HL-60 (cell line): ENCODE measurements at regions not wholly inside any gene's neighbourhood (a gene's known extent, or its start where the extent isn't known, plus 50 kb on each side); places are given as distances from the start of the nearest gene placed in this dataset.

Source experiments
- DNase-seq, 2 experiments: peaks; one replicate each; pipeline ENCODE4 v3.0.0-alpha.2; 2010 to 2020; ENCODE audit warnings: low read depth in 1 of 2, low spot score in 1 of 2
- H3K27ac ChIP-seq: fragments of 250-450 bp; sonication (Bioruptor Pico); replicated peaks from 2 replicates; pipeline ENCODE4 v1.5.1; 2020; ENCODE audit warnings: mild to moderate bottlenecking, moderate library complexity
- H3K27me3 ChIP-seq: fragments of 250-450 bp; sonication (Bioruptor Pico); 2 replicates; pipeline ENCODE4 v1.5.1; 2021; ENCODE audit warnings: mild to moderate bottlenecking, moderate library complexity; ENCODE audit not compliant: insufficient read depth, poor library complexity, severe bottlenecking
- H3K4me3 ChIP-seq: replicated peaks from 2 replicates; pipeline ENCODE4 v1.5.1; 2011; ENCODE audit warnings: mild to moderate bottlenecking, control low read depth, low read length; ENCODE audit not compliant: insufficient read depth
- GABPA ChIP-seq: IDR thresholded peaks from 2 replicates; pipeline ENCODE4 v1.6.1; 2012; ENCODE audit warnings: low read depth
- POLR2AphosphoS5 ChIP-seq: IDR thresholded peaks from 2 replicates; pipeline ENCODE4 v1.6.1; 2012; ENCODE audit warnings: low read depth
- SPI1 ChIP-seq: IDR thresholded peaks from 2 replicates; pipeline ENCODE4 v1.6.1; 2012; ENCODE audit warnings: low read depth, mild to moderate bottlenecking, borderline replicate concordance
- TF ChIP-seq, protein P1 (sequence below): IDR thresholded peaks from one replicate; pipeline ENCODE4 v1.5.1; 2011; ENCODE audit warnings: low read length, control low read depth, inconsistent platforms; ENCODE audit not compliant: insufficient read depth
- TF ChIP-seq, protein P2 (sequence below): IDR thresholded peaks from 2 replicates; pipeline ENCODE4 v1.6.1; 2012; ENCODE audit warnings: low read depth; ENCODE audit not compliant: insufficient replicate concordance

DNA sequence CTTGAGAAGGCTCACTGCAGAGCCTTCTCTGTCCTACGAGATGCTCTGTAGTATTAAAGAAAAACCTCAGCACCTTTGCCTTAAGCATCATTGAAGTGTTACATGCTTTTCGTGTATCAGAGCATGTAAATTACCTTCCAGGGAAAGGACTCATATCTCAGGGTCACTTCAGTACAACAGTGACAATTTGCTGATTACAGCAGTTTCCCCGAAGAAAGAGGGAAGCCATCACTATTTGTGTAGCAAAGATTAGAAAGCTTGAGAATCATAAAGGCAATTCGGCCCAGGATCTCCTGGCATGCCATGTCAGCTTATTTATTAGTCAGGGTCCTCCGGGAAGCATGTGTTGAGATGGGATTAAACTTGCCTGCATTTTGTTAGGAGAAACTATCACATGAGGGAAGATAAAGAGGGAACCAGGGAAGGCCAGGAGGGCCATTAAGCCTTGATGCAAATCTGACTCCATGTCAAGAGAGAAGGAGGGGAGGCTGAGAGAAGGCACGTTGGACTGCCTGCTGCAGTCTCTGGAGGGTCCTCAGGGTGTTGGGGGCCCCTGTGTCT is 55.2 kb upstream of the KCNJ6 start:
- Histone ChIP-seq H3K27ac (no peak overlapping the region), H3K4me3 (no peak overlapping the region), H3K27me3 (peaks cover 2% of the 10 kb centered on the region)
- TF ChIP-seq, protein P1, sequence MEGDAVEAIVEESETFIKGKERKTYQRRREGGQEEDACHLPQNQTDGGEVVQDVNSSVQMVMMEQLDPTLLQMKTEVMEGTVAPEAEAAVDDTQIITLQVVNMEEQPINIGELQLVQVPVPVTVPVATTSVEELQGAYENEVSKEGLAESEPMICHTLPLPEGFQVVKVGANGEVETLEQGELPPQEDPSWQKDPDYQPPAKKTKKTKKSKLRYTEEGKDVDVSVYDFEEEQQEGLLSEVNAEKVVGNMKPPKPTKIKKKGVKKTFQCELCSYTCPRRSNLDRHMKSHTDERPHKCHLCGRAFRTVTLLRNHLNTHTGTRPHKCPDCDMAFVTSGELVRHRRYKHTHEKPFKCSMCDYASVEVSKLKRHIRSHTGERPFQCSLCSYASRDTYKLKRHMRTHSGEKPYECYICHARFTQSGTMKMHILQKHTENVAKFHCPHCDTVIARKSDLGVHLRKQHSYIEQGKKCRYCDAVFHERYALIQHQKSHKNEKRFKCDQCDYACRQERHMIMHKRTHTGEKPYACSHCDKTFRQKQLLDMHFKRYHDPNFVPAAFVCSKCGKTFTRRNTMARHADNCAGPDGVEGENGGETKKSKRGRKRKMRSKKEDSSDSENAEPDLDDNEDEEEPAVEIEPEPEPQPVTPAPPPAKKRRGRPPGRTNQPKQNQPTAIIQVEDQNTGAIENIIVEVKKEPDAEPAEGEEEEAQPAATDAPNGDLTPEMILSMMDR: no peak
- TF ChIP-seq POLR2AphosphoS5 (no peak), GABPA (no peak), SPI1 (no peak)
- TF ChIP-seq, protein P2, sequence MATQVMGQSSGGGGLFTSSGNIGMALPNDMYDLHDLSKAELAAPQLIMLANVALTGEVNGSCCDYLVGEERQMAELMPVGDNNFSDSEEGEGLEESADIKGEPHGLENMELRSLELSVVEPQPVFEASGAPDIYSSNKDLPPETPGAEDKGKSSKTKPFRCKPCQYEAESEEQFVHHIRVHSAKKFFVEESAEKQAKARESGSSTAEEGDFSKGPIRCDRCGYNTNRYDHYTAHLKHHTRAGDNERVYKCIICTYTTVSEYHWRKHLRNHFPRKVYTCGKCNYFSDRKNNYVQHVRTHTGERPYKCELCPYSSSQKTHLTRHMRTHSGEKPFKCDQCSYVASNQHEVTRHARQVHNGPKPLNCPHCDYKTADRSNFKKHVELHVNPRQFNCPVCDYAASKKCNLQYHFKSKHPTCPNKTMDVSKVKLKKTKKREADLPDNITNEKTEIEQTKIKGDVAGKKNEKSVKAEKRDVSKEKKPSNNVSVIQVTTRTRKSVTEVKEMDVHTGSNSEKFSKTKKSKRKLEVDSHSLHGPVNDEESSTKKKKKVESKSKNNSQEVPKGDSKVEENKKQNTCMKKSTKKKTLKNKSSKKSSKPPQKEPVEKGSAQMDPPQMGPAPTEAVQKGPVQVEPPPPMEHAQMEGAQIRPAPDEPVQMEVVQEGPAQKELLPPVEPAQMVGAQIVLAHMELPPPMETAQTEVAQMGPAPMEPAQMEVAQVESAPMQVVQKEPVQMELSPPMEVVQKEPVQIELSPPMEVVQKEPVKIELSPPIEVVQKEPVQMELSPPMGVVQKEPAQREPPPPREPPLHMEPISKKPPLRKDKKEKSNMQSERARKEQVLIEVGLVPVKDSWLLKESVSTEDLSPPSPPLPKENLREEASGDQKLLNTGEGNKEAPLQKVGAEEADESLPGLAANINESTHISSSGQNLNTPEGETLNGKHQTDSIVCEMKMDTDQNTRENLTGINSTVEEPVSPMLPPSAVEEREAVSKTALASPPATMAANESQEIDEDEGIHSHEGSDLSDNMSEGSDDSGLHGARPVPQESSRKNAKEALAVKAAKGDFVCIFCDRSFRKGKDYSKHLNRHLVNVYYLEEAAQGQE: no peak
- DNase-seq: no peak

DNA sequence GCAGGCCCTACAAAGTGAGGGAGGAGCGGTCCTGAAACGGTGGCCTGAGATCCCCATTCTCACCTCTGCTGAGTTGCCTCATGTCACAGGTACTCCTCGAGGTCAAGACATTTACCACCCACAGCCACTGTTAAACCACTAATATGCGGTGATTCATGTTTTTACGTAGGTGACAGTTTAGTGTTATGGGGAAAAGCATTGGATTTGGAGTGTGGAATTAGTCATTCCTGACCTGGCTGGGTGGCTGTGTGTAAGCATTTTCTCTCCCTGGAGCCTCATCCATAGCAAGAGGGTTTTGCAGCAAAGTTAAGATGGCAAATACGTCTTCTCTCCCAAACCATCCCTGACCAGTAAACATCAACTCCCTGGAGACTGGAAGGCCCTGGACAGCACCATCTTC is 57.8 kb upstream of the KCNJ6 start:
- no peak for DNase-seq
- no peak overlapping the region for H3K27ac ChIP-seq
- H3K27me3 ChIP-seq: peaks cover 10% of the 10 kb centered on the region
- TF ChIP-seq, protein P2: no peak
- no peak for TF ChIP-seq SPI1
- TF ChIP-seq POLR2AphosphoS5: no peak
- TF ChIP-seq, protein P1: no peak
- TF ChIP-seq GABPA: no peak
- H3K4me3 ChIP-seq: no peak overlapping the region

DNA sequence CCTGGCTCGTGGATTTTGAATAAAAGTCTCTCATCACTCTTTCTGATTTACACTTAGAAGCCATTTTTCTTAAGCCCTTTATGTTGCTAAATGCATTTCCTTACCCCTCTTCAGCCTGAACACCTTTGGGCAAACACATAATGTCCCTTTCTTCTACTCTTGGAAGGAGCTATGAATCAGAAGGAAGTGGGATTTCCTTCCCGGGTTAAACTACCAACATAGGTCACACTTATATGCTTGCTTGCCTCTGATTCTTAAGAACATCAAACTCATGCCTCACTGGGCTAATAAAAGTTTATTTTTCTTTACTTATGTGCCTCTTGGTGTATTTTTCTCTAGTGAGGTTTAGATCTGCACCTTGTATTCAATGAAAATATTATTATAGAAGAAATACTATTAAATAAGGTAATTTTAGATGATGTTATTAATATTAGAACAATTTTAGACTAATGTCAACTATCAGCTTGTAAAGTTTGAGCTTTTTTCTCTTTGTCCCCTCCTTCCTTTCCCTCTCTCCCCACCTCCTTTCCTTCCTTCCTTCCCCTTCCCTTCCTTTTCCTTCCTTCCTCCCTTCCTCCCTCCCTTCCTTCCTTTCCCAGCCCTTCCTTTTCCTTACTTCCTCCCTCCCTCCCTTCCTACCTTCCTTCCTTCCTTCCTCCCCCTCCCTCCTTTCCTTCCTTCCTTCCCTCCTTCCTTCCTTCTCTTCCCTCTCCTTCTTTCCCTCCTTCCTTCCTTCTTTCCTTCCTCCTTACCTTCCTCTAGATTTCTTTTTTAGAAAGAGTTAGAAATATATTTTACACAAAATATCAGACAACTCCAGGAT is 66.5 kb upstream of the KCNJ6 start:
- TF ChIP-seq GABPA (no peak), SPI1 (no peak), POLR2AphosphoS5 (no peak)
- TF ChIP-seq, protein P1: no peak
- TF ChIP-seq, protein P2: no peak
- Histone ChIP-seq H3K27ac (no peak overlapping the region), H3K27me3 (peaks cover 6% of the 10 kb centered on the region), H3K4me3 (no peak overlapping the region)
- no peak for DNase-seq
